Naive thymus-derived CD8-positive, alpha-beta T cell (primary cell): ENCODE measurements at regions not wholly inside any gene's neighbourhood (a gene's known extent, or its start where the extent isn't known, plus 50 kb on each side); places are given as distances from the start of the nearest gene placed in this dataset.
"Not testable (repeated sequence)": the region's sequence is repeated elsewhere in the genome, so short reads cannot be mapped to it uniquely, and the experiment has no call there.

Experiments used
- ATAC-seq, 2 donors: fragments of 150-1000 bp; cut with Tn5 transposase in 1 of 2; sonication (Bioruptor Pico), chemical (Tn5 transposase) in 1 of 2; 1 replicate in 1 of 2; 2 replicates in 1 of 2; pipeline ENCODE4 v1.10.0; 2021; ENCODE audit warnings: mild to moderate bottlenecking in 2 of 2, moderate library complexity in 2 of 2
- POLR2A ChIA-PET: fragments of 350-600 bp; sonication (Branson Sonifier 250); formaldehyde crosslinking; loops from one replicate; lab custom pipeline; 2021; ENCODE audit warnings: antibody characterized with exemption; lab: Charles Lee
- DNase-seq, 10 donors: peaks; one replicate each; pipeline versions ENCODE4 v3.0.0 to v3.0.0-alpha.2; 2020 to 2022
- H3K27ac Mint-ChIP-seq, 10 donors: one replicate each; pipeline ENCODE4 v1.8.0; 2020 to 2022; ENCODE audit warnings: mild to moderate bottlenecking in 10 of 10, mixed read lengths in 10 of 10, moderate library complexity in 4 of 10, inconsistent platforms in 1 of 10
- H3K27me3 Mint-ChIP-seq, 5 donors: one replicate each; pipeline ENCODE4 v1.8.0; 2021 to 2022; ENCODE audit warnings: mixed read lengths in 5 of 5
- H3K36me3 Mint-ChIP-seq, 3 donors: one replicate each; pipeline ENCODE4 v1.8.0; 2020 to 2022; ENCODE audit warnings: mixed read lengths in 3 of 3, mild to moderate bottlenecking in 2 of 3, inconsistent platforms in 1 of 3
- H3K4me1 Mint-ChIP-seq, 4 donors: one replicate each; pipeline ENCODE4 v1.8.0; 2021 to 2022; ENCODE audit warnings: mixed read lengths in 4 of 4
- H3K4me3 Mint-ChIP-seq, 10 donors: one replicate each; pipeline ENCODE4 v1.8.0; 2020 to 2022; ENCODE audit warnings: mild to moderate bottlenecking in 10 of 10, mixed read lengths in 10 of 10, moderate library complexity in 6 of 10, inconsistent platforms in 1 of 10
- H3K9me3 Mint-ChIP-seq, 9 donors: one replicate each; pipeline ENCODE4 v1.8.0; 2020 to 2022; ENCODE audit warnings: mixed read lengths in 9 of 9, mild to moderate bottlenecking in 3 of 9, inconsistent platforms in 1 of 9, moderate library complexity in 1 of 9

- no peak for DNase-seq
- no peak for ATAC-seq
- Mint-ChIP-seq H3K4me3 (no peak overlapping the region), H3K27ac (no peak overlapping the region), H3K27me3 (no peaks in the 10 kb centered on the region), H3K36me3 (no peaks in the 10 kb centered on the region), H3K9me3 (peaks cover 0 to 14% (median 3%) of the 10 kb centered on the region in 9 donors), H3K4me1 (no peaks in the 10 kb centered on the region)
- POLR2A ChIA-PET: no interaction called here
Measured at GRCh38 chr1:96080925-96081324, 640.7 kb upstream of the PTBP2 start.

GRCh38 chr1:96087719-96088118 lies 633.9 kb upstream of the PTBP2 start:
- Mint-ChIP-seq H3K9me3 (peaks cover 0 to 15% (median 3%) of the 10 kb centered on the region in 9 donors), H3K27me3 (no peaks in the 10 kb centered on the region), H3K27ac (no peak overlapping the region), H3K36me3 (no peaks in the 10 kb centered on the region), H3K4me1 (no peaks in the 10 kb centered on the region), H3K4me3 (no peak overlapping the region)
- ATAC-seq: no peak
- DNase-seq: no peak
- POLR2A ChIA-PET: no interaction called here

- no peak overlapping the region for H3K4me3 Mint-ChIP-seq
- POLR2A ChIA-PET: no interaction called here
- no peak overlapping the region for H3K27ac Mint-ChIP-seq
- peaks cover 0 to 14% (median 0%) of the 10 kb centered on the region in 9 donors for H3K9me3 Mint-ChIP-seq
- H3K4me1 Mint-ChIP-seq: no peaks in the 10 kb centered on the region
- ATAC-seq: no peak
- H3K36me3 Mint-ChIP-seq: no peaks in the 10 kb centered on the region
- DNase-seq: no peak
- no peaks in the 10 kb centered on the region for H3K27me3 Mint-ChIP-seq
Measured at GRCh38 chr1:96090134-96090533, 631.5 kb upstream of the PTBP2 start.

- Mint-ChIP-seq H3K4me1 (no peaks in the 10 kb centered on the region), H3K36me3 (no peaks in the 10 kb centered on the region), H3K4me3 (no peak overlapping the region), H3K27ac (no peak overlapping the region), H3K27me3 (no peaks in the 10 kb centered on the region), H3K9me3 (peaks cover 0 to 14% (median 0%) of the 10 kb centered on the region in 9 donors)
- DNase-seq: no peak
- no peak for ATAC-seq
- POLR2A ChIA-PET: no interaction called here
Measured at GRCh38 chr1:96095849-96096612, 625.6 kb upstream of the PTBP2 start.

- POLR2A ChIA-PET: no interaction called here
- Mint-ChIP-seq H3K4me3 (no peak overlapping the region), H3K9me3 (peaks cover 0 to 14% (median 0%) of the 10 kb centered on the region in 9 donors), H3K27me3 (no peaks in the 10 kb centered on the region), H3K36me3 (no peaks in the 10 kb centered on the region), H3K4me1 (no peaks in the 10 kb centered on the region), H3K27ac (no peak overlapping the region)
- ATAC-seq: no peak
- DNase-seq: no peak
Measured at GRCh38 chr1:96096613-96097321, 624.8 kb upstream of the PTBP2 start.

- peaks cover 0 to 19% (median 2%) of the 10 kb centered on the region in 9 donors for H3K9me3 Mint-ChIP-seq
- H3K4me3 Mint-ChIP-seq: no peak overlapping the region
- no peak for DNase-seq
- no peak for ATAC-seq
- POLR2A ChIA-PET: no interaction called here
- H3K27ac Mint-ChIP-seq: no peak overlapping the region
- no peaks in the 10 kb centered on the region for H3K27me3 Mint-ChIP-seq
- no peaks in the 10 kb centered on the region for H3K4me1 Mint-ChIP-seq
- no peaks in the 10 kb centered on the region for H3K36me3 Mint-ChIP-seq
Measured at GRCh38 chr1:96104506-96104905, 617.1 kb upstream of the PTBP2 start.

GRCh38 chr1:96104906-96105305 lies 616.7 kb upstream of the PTBP2 start:
- no peak for ATAC-seq

GRCh38 chr1:96116731-96117130 lies 604.9 kb upstream of the PTBP2 start:
- no peak overlapping the region for H3K4me3 Mint-ChIP-seq
- DNase-seq (no peak), ATAC-seq (no peak)
- H3K27me3 Mint-ChIP-seq: no peaks in the 10 kb centered on the region
- H3K27ac Mint-ChIP-seq: no peak overlapping the region
- H3K9me3 Mint-ChIP-seq: peaks cover 0 to 31% (median 0%) of the 10 kb centered on the region in 9 donors
- no peaks in the 10 kb centered on the region for H3K36me3 Mint-ChIP-seq
- H3K4me1 Mint-ChIP-seq: no peaks in the 10 kb centered on the region
- POLR2A ChIA-PET: no interaction called here

More at GRCh38 chr1:96104906-96105305, 616.7 kb upstream of the PTBP2 start:
- H3K27ac Mint-ChIP-seq: no peak overlapping the region
- no peak overlapping the region for H3K4me3 Mint-ChIP-seq
- H3K4me1 Mint-ChIP-seq: no peaks in the 10 kb centered on the region
- H3K27me3 Mint-ChIP-seq: no peaks in the 10 kb centered on the region
- POLR2A ChIA-PET: no interaction called here
- H3K9me3 Mint-ChIP-seq: peaks cover 0 to 19% (median 2%) of the 10 kb centered on the region in 9 donors
- no peaks in the 10 kb centered on the region for H3K36me3 Mint-ChIP-seq
- no peak for DNase-seq

- H3K9me3 Mint-ChIP-seq: peaks cover 0 to 4% (median 0%) of the 10 kb centered on the region in 9 donors
- H3K27me3 Mint-ChIP-seq: peaks cover 0 to 3% (median 0%) of the 10 kb centered on the region in 5 donors
- ATAC-seq (no peak), DNase-seq (no peak)
- no peak overlapping the region for H3K4me3 Mint-ChIP-seq
- no peaks in the 10 kb centered on the region for H3K36me3 Mint-ChIP-seq
- H3K4me1 Mint-ChIP-seq: no peaks in the 10 kb centered on the region
- POLR2A ChIA-PET: no interaction called here
- no peak overlapping the region for H3K27ac Mint-ChIP-seq
Measured at GRCh38 chr1:96130432-96130831, 591.2 kb upstream of the PTBP2 start.

- Mint-ChIP-seq H3K4me3 (no peak overlapping the region), H3K27ac (no peak overlapping the region), H3K9me3 (peaks cover 0 to 18% (median 7%) of the 10 kb centered on the region in 9 donors), H3K27me3 (no peaks in the 10 kb centered on the region), H3K4me1 (no peaks in the 10 kb centered on the region), H3K36me3 (no peaks in the 10 kb centered on the region)
- no peak for DNase-seq
- POLR2A ChIA-PET: no interaction called here
- ATAC-seq: no peak
Measured at GRCh38 chr1:96144636-96145035, 576.9 kb upstream of the PTBP2 start.

GRCh38 chr1:96145492-96145891 lies 576.1 kb upstream of the PTBP2 start:
- no peaks in the 10 kb centered on the region for H3K36me3 Mint-ChIP-seq
- POLR2A ChIA-PET: no interaction called here
- ATAC-seq (no peak), DNase-seq (no peak)
- no peak overlapping the region for H3K27ac Mint-ChIP-seq
- peaks cover 0 to 25% (median 9%) of the 10 kb centered on the region in 9 donors for H3K9me3 Mint-ChIP-seq
- H3K27me3 Mint-ChIP-seq: no peaks in the 10 kb centered on the region
- H3K4me3 Mint-ChIP-seq: no peak overlapping the region
- no peaks in the 10 kb centered on the region for H3K4me1 Mint-ChIP-seq

- H3K27me3 Mint-ChIP-seq, H3K36me3 Mint-ChIP-seq, ATAC-seq, H3K27ac Mint-ChIP-seq, H3K4me3 Mint-ChIP-seq, DNase-seq, H3K4me1 Mint-ChIP-seq, POLR2A ChIA-PET: not testable (repeated sequence)
- H3K9me3 Mint-ChIP-seq: peaks cover 2 to 38% (median 20%) of the 10 kb centered on the region in 9 donors
Measured at GRCh38 chr1:96152957-96153356, 568.6 kb upstream of the PTBP2 start.

GRCh38 chr1:96157101-96157500 lies 564.5 kb upstream of the PTBP2 start:
- ATAC-seq: no peak
- DNase-seq: no peak
- H3K36me3 Mint-ChIP-seq: no peaks in the 10 kb centered on the region
- H3K9me3 Mint-ChIP-seq: peaks cover 6 to 36% (median 15%) of the 10 kb centered on the region in 9 donors
- H3K4me3 Mint-ChIP-seq: no peak overlapping the region
- no peak overlapping the region for H3K27ac Mint-ChIP-seq
- no peaks in the 10 kb centered on the region for H3K4me1 Mint-ChIP-seq
- peaks cover 0 to 3% (median 0%) of the 10 kb centered on the region in 5 donors for H3K27me3 Mint-ChIP-seq
- POLR2A ChIA-PET: no interaction called here
